ENCODE measurements at regions not wholly inside any gene's neighbourhood (a gene's known extent, or its start where the extent isn't known, plus 50 kb on each side); places are given as distances from the start of the nearest gene placed in this dataset.

DNA sequence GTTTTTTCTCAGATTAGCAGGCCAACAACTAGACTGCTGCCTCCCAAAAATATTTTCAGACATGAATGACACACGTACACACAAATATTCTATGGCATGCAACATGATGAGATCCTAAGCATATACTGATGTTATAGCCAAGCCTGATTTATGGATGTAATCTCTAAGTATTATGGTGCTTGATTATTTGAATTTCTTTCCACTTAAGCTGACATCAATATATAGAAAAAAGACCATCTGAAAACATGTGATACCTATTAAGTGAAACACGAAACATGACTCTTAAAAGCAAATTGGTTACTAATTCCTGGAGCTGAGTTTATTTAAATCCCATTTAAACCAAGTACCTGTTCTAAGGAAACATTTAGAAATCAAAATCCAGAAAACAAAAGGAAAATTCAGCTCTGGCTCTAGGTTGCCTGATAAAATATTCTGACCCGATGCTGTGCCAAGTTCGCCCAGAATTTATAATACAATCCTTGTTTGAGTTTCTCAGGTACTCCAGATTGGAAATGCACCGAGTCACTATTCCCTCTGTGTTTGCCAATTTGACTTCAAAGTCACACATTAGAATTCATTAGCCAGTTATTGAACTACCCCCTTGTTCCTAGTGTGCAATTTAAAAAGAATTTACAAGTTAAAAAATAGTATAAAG is 548.6 kb downstream of the CSNK1G3 start:
- Histone ChIP-seq H3K9me3 (ENCODE audit: insufficient read depth, low read depth, low read length) (peaks cover 5% of the 10 kb centered on the region; the same call in 1 of the 2 replicates), H3K27me3 (ENCODE audit: insufficient read depth, low read length) (no peaks in the 10 kb centered on the region), H3K36me3 (ENCODE audit: insufficient read depth, low read length) (no peaks in the 10 kb centered on the region), H3K4me3 (ENCODE audit: low read length) (no peak overlapping the region), H3K9ac (ENCODE audit: low read depth, low read length) (no peak overlapping the region), H3K4me1 (ENCODE audit: insufficient read depth, low read length) (no peaks in the 10 kb centered on the region), H3K27ac (ENCODE audit: low read depth, low read length) (no peak overlapping the region)
- WGBS = 74% methylated on average over 5 of the region's 5 CpGs

- no peaks in the 10 kb centered on the region for H3K4me1 ChIP-seq (ENCODE audit: insufficient read depth, low read length)
- H3K27me3 ChIP-seq (ENCODE audit: insufficient read depth, low read length) = no peaks in the 10 kb centered on the region
- peaks cover 5% of the 10 kb centered on the region; the same call in 1 of the 2 replicates for H3K9me3 ChIP-seq (ENCODE audit: insufficient read depth, low read depth, low read length)
- H3K4me3 ChIP-seq (ENCODE audit: low read length) = no peak overlapping the region
- no peak overlapping the region for H3K9ac ChIP-seq (ENCODE audit: low read depth, low read length)
- H3K36me3 ChIP-seq (ENCODE audit: insufficient read depth, low read length) = no peaks in the 10 kb centered on the region
- H3K27ac ChIP-seq (ENCODE audit: low read depth, low read length) = no peak overlapping the region
Measured at GRCh38 chr5:124060011-124060410, 548.0 kb downstream of the CSNK1G3 start.

DNA sequence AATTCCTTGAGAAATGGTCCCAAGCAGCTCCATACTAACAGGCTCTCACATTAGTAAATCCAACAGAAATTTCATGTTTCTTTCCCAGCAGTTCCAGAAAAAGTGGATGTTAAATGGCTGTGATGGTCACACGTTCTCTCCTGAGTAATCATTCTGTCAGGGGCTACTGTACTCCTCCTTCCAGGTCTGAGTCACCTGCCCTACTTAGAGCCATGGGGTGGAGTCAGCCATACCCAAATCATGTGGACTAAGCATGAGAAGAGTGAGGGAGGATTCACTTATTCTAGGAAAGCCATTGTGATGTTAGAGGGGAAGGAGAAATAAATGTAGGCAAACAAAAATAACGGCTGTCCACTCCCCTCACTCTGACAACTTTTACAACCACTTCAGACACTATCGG is 547.2 kb downstream of the CSNK1G3 start:
- peaks cover 5% of the 10 kb centered on the region; the same call in 1 of the 2 replicates for H3K9me3 ChIP-seq (ENCODE audit: insufficient read depth, low read depth, low read length)
- H3K9ac ChIP-seq (ENCODE audit: low read depth, low read length) = no peak overlapping the region
- H3K27me3 ChIP-seq (ENCODE audit: insufficient read depth, low read length) = no peaks in the 10 kb centered on the region
- H3K4me3 ChIP-seq (ENCODE audit: low read length) = no peak overlapping the region
- 96% methylated on average over 3 of the region's 3 CpGs for WGBS
- no peaks in the 10 kb centered on the region for H3K4me1 ChIP-seq (ENCODE audit: insufficient read depth, low read length)
- no peak overlapping the region for H3K27ac ChIP-seq (ENCODE audit: low read depth, low read length)
- no peaks in the 10 kb centered on the region for H3K36me3 ChIP-seq (ENCODE audit: insufficient read depth, low read length)

GRCh38 chr5:124057724-124058231 is 545.8 kb downstream of the CSNK1G3 start:
- WGBS = 96% methylated on average over 4 of the region's 4 CpGs
- no peaks in the 10 kb centered on the region for H3K27me3 ChIP-seq (ENCODE audit: insufficient read depth, low read length)
- no peaks in the 10 kb centered on the region for H3K36me3 ChIP-seq (ENCODE audit: insufficient read depth, low read length)
- H3K4me3 ChIP-seq (ENCODE audit: low read length) = no peak overlapping the region
- no peaks in the 10 kb centered on the region for H3K9me3 ChIP-seq (ENCODE audit: insufficient read depth, low read depth, low read length)
- no peak overlapping the region for H3K27ac ChIP-seq (ENCODE audit: low read depth, low read length)
- H3K9ac ChIP-seq (ENCODE audit: low read depth, low read length) = no peak overlapping the region
- H3K4me1 ChIP-seq (ENCODE audit: insufficient read depth, low read length) = no peaks in the 10 kb centered on the region

DNA sequence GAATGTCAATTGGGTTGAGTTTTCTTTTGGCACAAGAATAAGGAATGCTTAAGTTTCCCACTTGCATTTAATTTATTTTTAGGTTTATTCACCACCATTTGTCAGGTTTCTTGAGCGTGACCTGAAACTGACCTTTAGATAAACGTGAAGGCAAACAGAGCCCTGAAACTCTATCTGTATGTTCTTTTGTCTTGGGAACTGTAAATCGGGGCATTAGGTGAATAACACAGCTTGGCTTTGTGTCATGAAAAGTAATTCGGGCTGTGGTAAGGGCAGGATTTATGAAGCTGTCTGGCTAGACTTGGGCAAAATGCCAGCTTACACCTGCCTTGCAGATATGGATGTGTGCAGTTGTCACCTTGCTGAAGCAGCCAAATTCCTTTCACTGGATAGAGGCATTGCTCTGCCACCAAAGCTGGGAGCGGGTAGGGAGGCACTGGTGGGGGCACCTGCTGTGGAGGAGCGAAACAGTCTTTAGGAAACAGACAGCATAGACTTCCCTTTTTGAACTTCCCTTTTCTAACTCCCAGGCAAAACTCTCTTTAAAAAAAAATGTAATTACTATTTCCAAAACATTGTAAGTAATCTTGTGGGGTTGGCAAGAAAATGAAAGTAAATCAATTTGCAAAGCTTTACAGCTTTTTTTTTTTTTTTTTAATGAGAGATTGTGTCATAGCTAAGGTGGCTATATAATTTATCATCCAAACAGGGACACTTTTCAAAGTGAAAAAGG is 545.2 kb downstream of the CSNK1G3 start:
- Histone ChIP-seq H3K27ac (ENCODE audit: low read depth, low read length) (no peak overlapping the region), H3K36me3 (ENCODE audit: insufficient read depth, low read length) (no peaks in the 10 kb centered on the region), H3K9me3 (ENCODE audit: insufficient read depth, low read depth, low read length) (no peaks in the 10 kb centered on the region), H3K4me3 (ENCODE audit: low read length) (no peak overlapping the region), H3K27me3 (ENCODE audit: insufficient read depth, low read length) (no peaks in the 10 kb centered on the region), H3K9ac (ENCODE audit: low read depth, low read length) (no peak overlapping the region), H3K4me1 (ENCODE audit: insufficient read depth, low read length) (no peaks in the 10 kb centered on the region)
- 88% methylated on average over 6 of the region's 6 CpGs for WGBS

DNA sequence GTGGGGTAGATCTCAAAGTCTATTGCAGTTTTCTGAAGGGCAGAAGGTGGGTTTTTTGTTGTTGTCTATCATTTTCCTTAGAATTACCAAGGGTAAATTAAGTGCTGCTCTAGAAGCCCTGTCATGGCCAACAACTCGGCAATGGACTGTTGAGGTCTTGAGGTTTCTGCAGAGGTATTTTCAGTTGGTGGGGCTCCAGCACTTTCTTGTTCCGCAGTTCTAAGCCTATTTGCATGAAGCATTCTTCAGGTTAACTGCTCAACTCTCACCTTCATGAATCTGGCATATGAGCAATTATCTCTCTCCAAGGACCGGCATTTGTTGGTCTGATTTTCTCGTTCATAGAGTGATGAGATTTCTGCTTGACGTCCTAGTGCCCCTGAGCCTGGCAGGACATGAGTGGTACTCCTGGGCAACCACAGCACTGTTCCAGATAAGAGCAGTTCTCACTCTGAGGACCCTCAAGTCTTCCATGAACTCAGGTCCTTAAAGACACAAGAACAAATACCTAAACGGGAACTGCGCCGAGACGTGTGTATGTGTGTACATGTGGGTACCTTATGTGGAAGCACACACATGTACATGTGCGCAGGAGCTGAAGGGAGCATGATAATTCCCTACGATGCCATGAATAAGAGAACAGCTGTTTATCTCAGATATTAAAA is 544.5 kb downstream of the CSNK1G3 start:
- Histone ChIP-seq H3K27me3 (ENCODE audit: insufficient read depth, low read length) (no peaks in the 10 kb centered on the region), H3K4me3 (ENCODE audit: low read length) (no peak overlapping the region)
- WGBS = 96% methylated on average over 11 of the region's 11 CpGs

GRCh38 chr5:124055751-124056150 is 543.8 kb downstream of the CSNK1G3 start:
- Histone ChIP-seq H3K27ac (ENCODE audit: low read depth, low read length) (no peak overlapping the region), H3K4me1 (ENCODE audit: insufficient read depth, low read length) (no peaks in the 10 kb centered on the region), H3K4me3 (ENCODE audit: low read length) (no peak overlapping the region), H3K9me3 (ENCODE audit: insufficient read depth, low read depth, low read length) (no peaks in the 10 kb centered on the region), H3K9ac (ENCODE audit: low read depth, low read length) (no peak overlapping the region), H3K27me3 (ENCODE audit: insufficient read depth, low read length) (no peaks in the 10 kb centered on the region), H3K36me3 (ENCODE audit: insufficient read depth, low read length) (no peaks in the 10 kb centered on the region)
- WGBS = 100% methylated on average over 1 of the region's 1 CpG

More for the DNA sequence above, 544.5 kb downstream of the CSNK1G3 start:
- H3K4me1 ChIP-seq (ENCODE audit: insufficient read depth, low read length) = no peaks in the 10 kb centered on the region
- no peak overlapping the region for H3K27ac ChIP-seq (ENCODE audit: low read depth, low read length)
- H3K9ac ChIP-seq (ENCODE audit: low read depth, low read length) = no peak overlapping the region
- H3K36me3 ChIP-seq (ENCODE audit: insufficient read depth, low read length) = no peaks in the 10 kb centered on the region
- no peaks in the 10 kb centered on the region for H3K9me3 ChIP-seq (ENCODE audit: insufficient read depth, low read depth, low read length)

- Histone ChIP-seq H3K27ac (ENCODE audit: low read depth, low read length) (no peak overlapping the region), H3K27me3 (ENCODE audit: insufficient read depth, low read length) (no peaks in the 10 kb centered on the region), H3K4me1 (ENCODE audit: insufficient read depth, low read length) (no peaks in the 10 kb centered on the region), H3K9ac (ENCODE audit: low read depth, low read length) (no peak overlapping the region), H3K36me3 (ENCODE audit: insufficient read depth, low read length) (no peaks in the 10 kb centered on the region), H3K4me3 (ENCODE audit: low read length) (no peak overlapping the region), H3K9me3 (ENCODE audit: insufficient read depth, low read depth, low read length) (no peaks in the 10 kb centered on the region)
Measured at GRCh38 chr5:124054564-124054963, 542.6 kb downstream of the CSNK1G3 start.

- Histone ChIP-seq H3K4me3 (ENCODE audit: low read length) (no peak overlapping the region), H3K36me3 (ENCODE audit: insufficient read depth, low read length) (no peaks in the 10 kb centered on the region), H3K9ac (ENCODE audit: low read depth, low read length) (no peak overlapping the region), H3K4me1 (ENCODE audit: insufficient read depth, low read length) (no peaks in the 10 kb centered on the region), H3K27me3 (ENCODE audit: insufficient read depth, low read length) (no peaks in the 10 kb centered on the region), H3K9me3 (ENCODE audit: insufficient read depth, low read depth, low read length) (no peaks in the 10 kb centered on the region), H3K27ac (ENCODE audit: low read depth, low read length) (no peak overlapping the region)
- WGBS = 95% methylated on average over 2 of the region's 2 CpGs
Measured at GRCh38 chr5:124053340-124053739, 541.4 kb downstream of the CSNK1G3 start.

- no peaks in the 10 kb centered on the region for H3K27me3 ChIP-seq (ENCODE audit: insufficient read depth, low read length)
- H3K9ac ChIP-seq (ENCODE audit: low read depth, low read length) = no peak overlapping the region
- H3K36me3 ChIP-seq (ENCODE audit: insufficient read depth, low read length) = no peaks in the 10 kb centered on the region
- H3K9me3 ChIP-seq (ENCODE audit: insufficient read depth, low read depth, low read length) = no peaks in the 10 kb centered on the region
- 79% methylated on average over 2 of the region's 2 CpGs for WGBS
- no peak overlapping the region for H3K27ac ChIP-seq (ENCODE audit: low read depth, low read length)
- no peak overlapping the region for H3K4me3 ChIP-seq (ENCODE audit: low read length)
- H3K4me1 ChIP-seq (ENCODE audit: insufficient read depth, low read length) = no peaks in the 10 kb centered on the region
Measured at GRCh38 chr5:124052201-124052600, 540.2 kb downstream of the CSNK1G3 start.

GRCh38 chr5:124050120-124050770 is 538.3 kb downstream of the CSNK1G3 start:
- Histone ChIP-seq H3K4me3 (ENCODE audit: low read length) (no peak overlapping the region), H3K9me3 (ENCODE audit: insufficient read depth, low read depth, low read length) (no peaks in the 10 kb centered on the region), H3K4me1 (ENCODE audit: insufficient read depth, low read length) (no peaks in the 10 kb centered on the region; the same call in 1 of the 2 replicates), H3K27ac (ENCODE audit: low read depth, low read length) (no peak overlapping the region), H3K36me3 (ENCODE audit: insufficient read depth, low read length) (no peaks in the 10 kb centered on the region), H3K9ac (ENCODE audit: low read depth, low read length) (no peak overlapping the region), H3K27me3 (ENCODE audit: insufficient read depth, low read length) (no peaks in the 10 kb centered on the region)
- 96% methylated on average over 2 of the region's 3 CpGs for WGBS

All from HUES64 (cell line).